Muscle of arm (tissue), 1 donor: ENCODE measurements at regions not wholly inside any gene's neighbourhood (a gene's known extent, or its start where the extent isn't known, plus 50 kb on each side); places are given as distances from the start of the nearest gene placed in this dataset.
A peak's percentile ranks its signal among the peaks of the same experiment; 100 is the strongest.

Experiments
- DNase-seq: peaks from one replicate; pipeline ENCODE4 v3.0.0-alpha.2; 2013

DNA sequence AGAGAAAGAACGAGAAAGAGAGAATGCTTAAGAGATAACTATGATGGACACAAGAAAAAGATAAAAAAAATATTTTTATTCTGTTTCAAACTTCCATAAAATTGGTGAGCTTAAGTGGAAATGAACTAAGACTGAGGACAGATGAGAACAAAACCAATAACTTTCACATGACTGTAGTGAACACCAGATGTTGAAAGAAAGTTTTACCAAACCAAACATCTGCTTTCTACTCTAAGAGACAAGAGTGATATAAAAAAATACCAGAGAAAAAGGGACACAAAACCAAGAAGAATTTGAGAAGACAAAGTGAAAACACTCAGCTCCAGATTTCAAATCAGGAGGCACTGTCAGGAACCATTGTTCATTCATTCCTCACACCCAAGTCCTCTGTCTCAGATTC lies 147.9 kb downstream of the IMPG2 start:
- DNase-seq = no peak

GRCh38 chr3:101171681-101172191 lies 148.6 kb downstream of the IMPG2 start:
- DNase-seq = no peak

GRCh38 chr3:101170806-101171558 lies 149.4 kb downstream of the IMPG2 start:
- DNase-seq = no peak

DNA sequence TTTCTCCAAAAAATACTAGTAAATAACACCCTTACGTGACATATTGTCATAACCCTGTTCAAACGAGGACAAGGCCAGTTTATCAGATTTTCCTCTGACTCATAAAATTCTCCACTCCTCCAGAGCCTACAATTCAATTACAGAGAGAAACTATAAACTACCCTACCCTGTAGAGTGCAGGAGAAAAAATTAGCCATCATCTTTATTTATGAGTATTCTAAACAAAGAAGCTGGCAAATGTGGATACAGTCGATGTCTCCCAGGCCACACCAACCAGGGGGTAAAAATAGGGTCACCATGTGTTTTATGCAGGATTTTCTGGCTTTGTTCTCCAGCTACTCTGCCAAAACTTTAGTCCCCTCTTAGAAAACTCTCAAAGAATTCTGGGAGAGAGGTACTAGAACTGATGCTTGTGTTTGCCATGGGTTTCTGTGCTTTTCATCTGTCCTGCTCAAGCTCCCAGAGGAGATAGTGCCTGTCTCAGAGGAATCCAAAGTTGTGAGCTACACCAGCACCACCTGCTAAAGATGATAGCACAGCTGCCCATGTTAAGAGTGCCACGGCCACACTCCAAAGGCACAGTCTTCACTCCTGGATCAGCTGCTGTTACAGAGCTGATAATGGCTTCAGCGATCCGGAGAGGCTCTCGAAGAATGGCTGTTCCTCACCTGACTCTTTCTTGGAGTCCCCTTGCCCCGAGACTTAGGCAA lies 150.2 kb downstream of the IMPG2 start:
- no peak for DNase-seq

DNA sequence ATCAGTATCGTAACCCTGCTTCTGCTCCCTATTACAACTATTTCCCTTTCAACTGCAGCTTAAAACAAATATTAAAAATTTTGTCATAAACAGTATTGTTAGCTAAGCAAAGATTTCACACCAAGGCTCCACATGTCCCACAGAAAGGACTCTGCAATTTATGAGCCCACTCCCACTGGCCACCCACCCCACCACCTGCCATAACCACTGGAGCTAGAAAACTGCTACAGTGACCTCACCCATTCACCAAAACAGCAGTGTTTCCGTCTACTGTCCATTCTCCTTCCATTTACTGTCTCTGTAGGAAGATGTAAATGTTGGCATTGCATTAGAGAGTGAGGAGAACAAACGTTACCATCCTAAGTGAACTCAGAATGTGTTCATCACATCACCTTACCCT lies 150.9 kb downstream of the IMPG2 start:
- DNase-seq = no peak

- no peak for DNase-seq
These were observed 153.0 kb downstream of the IMPG2 start for GRCh38 chr3:101167376-101167775.

DNA sequence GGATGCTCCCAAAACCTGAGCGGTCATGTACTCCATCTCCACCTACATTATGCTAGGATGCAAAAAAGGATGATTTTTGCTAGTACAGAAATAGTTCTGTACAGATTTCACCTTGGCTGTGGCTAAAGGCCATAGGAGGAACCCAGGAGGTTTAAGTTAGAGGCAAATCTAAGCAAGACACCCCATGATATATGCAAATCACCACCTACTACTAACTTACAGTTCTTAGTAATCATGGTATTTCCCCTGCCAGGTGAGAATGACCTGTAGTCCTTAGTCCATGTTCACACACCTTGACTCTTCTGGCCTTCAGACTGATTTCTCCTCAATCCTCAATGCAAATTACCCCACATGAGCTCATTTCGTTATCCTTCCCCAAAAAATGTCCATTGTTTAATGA lies 154.2 kb downstream of the IMPG2 start:
- DNase-seq = no peak

DNA sequence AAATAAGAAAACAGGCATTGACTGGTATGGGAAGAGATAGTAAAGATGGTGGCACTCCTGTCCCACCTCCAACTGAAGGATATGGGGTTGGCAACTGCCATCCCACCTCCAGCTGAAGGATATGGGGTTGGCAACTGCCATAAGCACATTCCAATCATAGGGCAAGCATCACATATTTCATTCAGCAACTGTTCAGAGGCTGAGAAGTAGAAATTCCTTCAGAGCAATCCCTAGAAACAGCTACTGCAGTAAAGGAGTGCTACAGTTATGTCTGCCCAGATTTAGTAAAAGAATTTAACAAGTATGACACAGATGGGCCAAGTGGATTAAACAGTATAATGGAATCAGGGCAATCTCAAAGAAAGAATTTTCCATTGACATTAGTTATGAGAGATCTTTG lies 156.8 kb downstream of the IMPG2 start:
- DNase-seq = no peak

GRCh38 chr3:101159478-101159877 lies 160.9 kb downstream of the IMPG2 start:
- no peak for DNase-seq

DNA sequence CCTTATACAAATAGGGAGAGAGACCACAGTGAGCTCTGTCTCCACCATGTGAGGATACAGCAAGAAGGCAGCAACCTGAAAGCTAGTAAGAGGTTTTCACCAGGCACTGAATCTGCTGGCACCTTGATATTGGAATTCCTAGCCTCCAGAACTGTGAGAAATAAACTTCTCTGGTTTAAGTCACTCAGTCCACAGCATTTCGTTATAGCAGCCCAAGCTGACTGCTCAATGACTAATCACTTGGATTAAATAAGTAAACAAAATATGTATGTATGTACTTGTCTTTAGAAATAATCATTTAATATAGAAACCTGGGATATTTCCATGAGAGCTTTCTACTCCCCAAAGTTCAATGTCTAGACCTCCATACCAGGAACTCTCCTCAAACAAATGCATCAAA lies 162.0 kb downstream of the IMPG2 start:
- no peak for DNase-seq

DNA sequence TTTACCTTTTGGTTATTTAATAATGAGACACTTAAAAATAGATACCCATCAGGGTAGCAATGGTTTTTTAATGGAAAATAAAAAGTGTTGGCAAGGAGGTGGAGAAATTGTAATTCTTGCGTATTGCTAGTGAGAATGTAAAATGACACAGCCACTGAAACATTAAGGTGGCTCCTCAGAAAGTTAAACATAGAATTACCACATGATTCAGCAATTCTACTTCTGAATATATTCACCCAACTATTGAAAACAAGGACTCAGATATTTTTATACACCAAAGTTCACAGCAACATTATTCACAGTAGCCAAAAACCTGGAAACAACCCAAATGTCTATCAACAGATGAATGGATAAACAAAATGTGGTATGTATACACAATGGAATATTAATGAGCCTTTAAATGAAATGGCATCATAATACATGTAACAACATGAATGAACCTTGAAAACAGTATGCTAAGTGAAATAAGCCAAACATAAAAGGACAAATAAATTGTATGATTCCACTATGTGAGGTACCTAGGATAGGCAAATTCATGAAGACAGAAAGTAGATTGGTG lies 163.5 kb downstream of the IMPG2 start:
- DNase-seq = no peak

GRCh38 chr3:101155825-101156224 lies 162.6 kb upstream of the ABI3BP start:
- no peak for DNase-seq

GRCh38 chr3:101154401-101154800 lies 161.2 kb upstream of the ABI3BP start:
- DNase-seq = no peak

DNA sequence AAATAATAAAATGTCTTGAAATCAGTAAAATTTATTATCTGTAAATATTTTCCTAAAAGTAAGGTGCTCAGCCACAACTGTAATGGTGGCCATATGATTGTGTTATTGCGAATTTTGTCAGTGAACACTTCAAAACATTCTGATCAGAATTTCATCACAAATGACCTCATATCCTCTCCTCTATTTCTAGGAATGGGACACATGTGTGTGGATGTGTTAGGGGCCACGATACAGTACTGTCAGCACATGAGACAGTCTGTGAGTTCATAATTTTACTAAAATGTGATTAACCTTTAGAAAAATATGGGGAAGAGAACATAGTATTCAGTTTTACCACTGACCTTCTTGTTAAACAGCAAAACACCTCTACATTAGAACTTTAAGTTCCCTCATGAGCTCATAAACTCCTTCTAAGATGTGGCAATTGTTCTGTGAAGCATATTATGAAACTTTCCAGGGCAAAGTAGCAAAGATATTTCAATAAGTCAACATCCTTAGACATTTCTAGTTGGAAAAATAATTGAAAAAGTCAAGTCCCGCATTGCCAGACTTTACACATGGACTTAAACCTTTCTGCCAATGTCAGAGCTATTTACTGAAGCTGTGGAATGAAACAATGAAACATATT lies 158.2 kb upstream of the ABI3BP start:
- DNase-seq = no peak

- no peak for DNase-seq
These were observed 157.3 kb upstream of the ABI3BP start for GRCh38 chr3:101150504-101150903.

DNA sequence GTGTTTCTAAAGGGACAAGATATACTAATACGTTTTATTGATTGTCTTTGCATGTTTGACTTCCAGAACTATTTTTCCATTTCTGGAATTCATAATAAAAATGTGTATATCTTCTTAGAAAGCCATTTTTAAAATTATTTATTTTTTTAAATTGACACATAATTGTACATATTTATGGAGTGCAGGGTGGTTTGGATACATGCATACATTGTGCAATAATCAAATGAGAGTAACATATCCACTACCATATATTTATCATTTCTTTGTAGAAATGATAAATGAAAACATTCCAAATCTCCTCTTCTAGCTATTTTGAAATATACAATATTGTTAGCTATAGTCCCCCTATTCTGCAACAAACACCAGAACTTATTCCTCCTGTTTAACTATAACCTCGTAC lies 156.5 kb upstream of the ABI3BP start:
- DNase-seq = no peak

DNA sequence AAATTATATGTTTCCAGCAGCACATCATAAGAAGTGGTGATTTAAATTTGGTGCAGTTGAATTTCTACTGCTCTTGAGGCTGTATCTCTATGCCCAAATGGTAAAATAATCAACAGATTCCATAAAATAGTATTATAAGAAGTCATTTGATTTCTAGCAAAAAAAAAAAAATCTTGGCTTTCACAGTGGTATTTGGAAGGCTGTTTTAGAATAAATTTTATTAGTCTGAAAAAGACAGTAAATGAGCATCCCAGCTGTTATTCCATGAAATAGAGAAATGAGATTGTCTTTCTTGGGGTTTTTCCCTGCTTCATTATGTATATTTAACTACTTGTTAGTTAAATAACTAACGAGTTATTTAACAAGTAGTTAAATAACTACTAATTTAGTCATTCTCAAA lies 156.0 kb upstream of the ABI3BP start:
- DNase-seq = peak; percentile 53

DNA sequence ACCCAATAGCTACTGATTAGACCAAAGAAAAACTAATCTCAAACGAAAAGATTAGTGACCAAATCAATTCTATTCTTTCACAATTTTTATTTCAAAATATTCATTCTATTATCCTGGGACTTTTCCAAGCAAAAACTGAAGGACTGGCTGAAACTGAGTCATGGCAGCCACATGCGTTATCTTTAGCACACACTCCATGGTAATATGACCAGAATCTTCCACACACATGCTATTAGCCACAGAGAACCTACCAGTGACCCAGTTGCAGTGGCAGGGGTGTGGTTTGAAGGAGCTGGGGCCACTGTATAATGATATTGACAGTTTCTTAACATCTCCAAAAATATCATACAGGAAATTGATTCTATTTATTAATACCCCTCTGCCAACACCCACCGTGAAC lies 154.8 kb upstream of the ABI3BP start:
- no peak for DNase-seq

GRCh38 chr3:101146946-101147345 lies 153.7 kb upstream of the ABI3BP start:
- DNase-seq = no peak

GRCh38 chr3:101144105-101144504 lies 150.9 kb upstream of the ABI3BP start:
- no peak for DNase-seq

- DNase-seq = peak; percentile 74
These were observed 149.8 kb upstream of the ABI3BP start for GRCh38 chr3:101143012-101143411.

- DNase-seq = no peak
These were observed 148.9 kb upstream of the ABI3BP start for GRCh38 chr3:101142160-101142559.

GRCh38 chr3:101141135-101141534 lies 147.9 kb upstream of the ABI3BP start:
- no peak for DNase-seq
